ENCODE measurements at regions not wholly inside any gene's neighbourhood (a gene's known extent, or its start where the extent isn't known, plus 50 kb on each side); places are given as distances from the start of the nearest gene placed in this dataset.

- TF ChIP-seq EZH2phosphoT487 (IDR thresholded peaks at IDR 0.05; ENCODE audit: insufficient read depth, low read depth) (no peak), EZH2 (IDR thresholded peaks at IDR 0.05; ENCODE audit: insufficient read depth, poor library complexity, severe bottlenecking) (no peak)
These were observed 271.7 kb upstream of the NSMCE3 start for GRCh38 chr15:29541309-29541708.
